Activated CD8-positive, alpha-beta memory T cell treated with anti-CD3 and anti-CD28 coated beads for 24 hours (primary cell): ENCODE measurements at regions not wholly inside any gene's neighbourhood (a gene's known extent, or its start where the extent isn't known, plus 50 kb on each side); places are given as distances from the start of the nearest gene placed in this dataset.
"Not testable (repeated sequence)": the region's sequence is repeated elsewhere in the genome, so short reads cannot be mapped to it uniquely, and the experiment has no call there.

Experiments
- DNase-seq: peaks from one replicate; pipeline ENCODE4 v3.0.0-alpha.2; 2020

GRCh38 chr2:198611201-198611600 is 806.8 kb downstream of the PLCL1 start:
- no peak for DNase-seq

- no peak for DNase-seq
These were observed 800.2 kb downstream of the PLCL1 start for GRCh38 chr2:198604599-198604998.

GRCh38 chr2:198602986-198603385 is 798.6 kb downstream of the PLCL1 start:
- DNase-seq: not testable (repeated sequence)

- DNase-seq: no peak
These were observed 793.3 kb downstream of the PLCL1 start for GRCh38 chr2:198597648-198598047.

- DNase-seq: no peak
These were observed 792.6 kb downstream of the PLCL1 start for GRCh38 chr2:198596985-198597384.

GRCh38 chr2:198595721-198596120 is 791.3 kb downstream of the PLCL1 start:
- DNase-seq: no peak

- DNase-seq: no peak
These were observed 787.2 kb downstream of the PLCL1 start for GRCh38 chr2:198591586-198591985.

GRCh38 chr2:198587741-198588140 is 783.3 kb downstream of the PLCL1 start:
- no peak for DNase-seq

- DNase-seq: no peak
These were observed 782.8 kb downstream of the PLCL1 start for GRCh38 chr2:198587240-198587639.

- no peak for DNase-seq
These were observed 767.0 kb downstream of the PLCL1 start for GRCh38 chr2:198571393-198571792.

GRCh38 chr2:198558176-198558575 is 753.8 kb downstream of the PLCL1 start:
- DNase-seq: no peak

GRCh38 chr2:198546122-198546521 is 741.7 kb downstream of the PLCL1 start:
- no peak for DNase-seq

GRCh38 chr2:198545411-198545810 is 741.0 kb downstream of the PLCL1 start:
- DNase-seq: no peak

GRCh38 chr2:198544461-198544860 is 740.1 kb downstream of the PLCL1 start:
- no peak for DNase-seq

GRCh38 chr2:198534756-198535155 is 730.4 kb downstream of the PLCL1 start:
- DNase-seq: no peak

GRCh38 chr2:198525211-198525969 is 721.0 kb downstream of the PLCL1 start:
- DNase-seq: no peak

GRCh38 chr2:198523710-198524109 is 719.3 kb downstream of the PLCL1 start:
- DNase-seq: no peak

GRCh38 chr2:198518935-198519334 is 714.5 kb downstream of the PLCL1 start:
- DNase-seq: no peak

GRCh38 chr2:198517976-198518375 is 713.6 kb downstream of the PLCL1 start:
- DNase-seq: no peak

GRCh38 chr2:198508610-198509009 is 704.2 kb downstream of the PLCL1 start:
- DNase-seq: not testable (repeated sequence)

- DNase-seq: no peak
These were observed 695.1 kb downstream of the PLCL1 start for GRCh38 chr2:198499539-198499938.

- DNase-seq: no peak
These were observed 694.1 kb downstream of the PLCL1 start for GRCh38 chr2:198498516-198498915.

GRCh38 chr2:198498048-198498447 is 693.7 kb downstream of the PLCL1 start:
- DNase-seq: no peak

GRCh38 chr2:198494931-198495330 is 690.5 kb downstream of the PLCL1 start:
- no peak for DNase-seq

- no peak for DNase-seq
These were observed 686.4 kb downstream of the PLCL1 start for GRCh38 chr2:198490748-198491147.
